ENCODE measurements at regions not wholly inside any gene's neighbourhood (a gene's known extent, or its start where the extent isn't known, plus 50 kb on each side); places are given as distances from the start of the nearest gene placed in this dataset.

DNA sequence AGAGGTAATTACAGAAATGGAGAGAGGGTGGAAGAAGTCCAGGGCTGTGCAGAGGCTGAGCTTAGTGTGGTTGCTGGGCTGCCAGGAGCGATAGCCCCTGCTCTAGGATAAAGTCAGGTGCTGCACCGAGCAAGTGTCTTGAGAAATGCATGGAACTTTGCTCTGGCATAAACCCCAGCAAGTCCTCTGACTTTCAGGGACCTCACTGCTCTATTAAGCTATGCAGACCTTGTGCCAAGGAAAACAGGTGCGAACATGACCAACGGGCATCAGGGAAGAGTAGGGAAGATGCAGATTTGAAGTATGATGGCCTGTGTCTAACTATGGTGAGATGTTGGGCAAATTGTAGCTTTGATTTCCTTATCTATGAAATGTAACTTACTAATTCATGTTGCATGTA, 416.8 kb downstream of the NR2F2 start:
- TF ChIP-seq CTCF (IDR thresholded peaks at IDR 0.05) = no peak
- peaks cover 11% of the 10 kb centered on the region for H3K4me1 Mint-ChIP-seq
- DNase-seq = no peak
- no peaks in the 10 kb centered on the region for H3K9me3 Mint-ChIP-seq
- no peak overlapping the region for H3K4me3 Mint-ChIP-seq
- H3K36me3 Mint-ChIP-seq (ENCODE audit: low read depth) = no peaks in the 10 kb centered on the region
- peaks cover 18% of the 10 kb centered on the region for H3K27me3 Mint-ChIP-seq (ENCODE audit: low read depth, poor library complexity)
- no peak overlapping the region for H3K27ac Mint-ChIP-seq

GRCh38 chr15:96750361-96750760, 419.9 kb downstream of the NR2F2 start:
- H3K4me1 Mint-ChIP-seq = peaks cover 11% of the 10 kb centered on the region
- no peak for DNase-seq
- H3K4me3 Mint-ChIP-seq = no peak overlapping the region
- H3K36me3 Mint-ChIP-seq (ENCODE audit: low read depth) = no peaks in the 10 kb centered on the region
- no peak overlapping the region for H3K27ac Mint-ChIP-seq
- no peak for TF ChIP-seq CTCF (IDR thresholded peaks at IDR 0.05)
- H3K27me3 Mint-ChIP-seq (ENCODE audit: low read depth, poor library complexity) = peaks cover 8% of the 10 kb centered on the region
- peaks cover 7% of the 10 kb centered on the region for H3K9me3 Mint-ChIP-seq

GRCh38 chr15:96756146-96756545, 425.6 kb downstream of the NR2F2 start:
- peaks cover 31% of the 10 kb centered on the region for H3K9me3 Mint-ChIP-seq
- H3K4me3 Mint-ChIP-seq = no peak overlapping the region
- peaks cover 3% of the 10 kb centered on the region for H3K27me3 Mint-ChIP-seq (ENCODE audit: low read depth, poor library complexity)
- no peaks in the 10 kb centered on the region for H3K4me1 Mint-ChIP-seq
- DNase-seq = no peak
- TF ChIP-seq CTCF (IDR thresholded peaks at IDR 0.05) = no peak
- no peak overlapping the region for H3K27ac Mint-ChIP-seq
- H3K36me3 Mint-ChIP-seq (ENCODE audit: low read depth) = peaks cover 5% of the 10 kb centered on the region

- Mint-ChIP-seq H3K4me1 (no peaks in the 10 kb centered on the region), H3K36me3 (ENCODE audit: low read depth) (peaks cover 5% of the 10 kb centered on the region), H3K27me3 (ENCODE audit: low read depth, poor library complexity) (peaks cover 6% of the 10 kb centered on the region), H3K9me3 (peaks cover 31% of the 10 kb centered on the region), H3K4me3 (no peak overlapping the region), H3K27ac (no peak overlapping the region)
- no peak for DNase-seq
- TF ChIP-seq CTCF (IDR thresholded peaks at IDR 0.05) = no peak
Observed at GRCh38 chr15:96756656-96757055, 426.2 kb downstream of the NR2F2 start.

GRCh38 chr15:96762566-96762965, 432.1 kb downstream of the NR2F2 start:
- no peak for TF ChIP-seq CTCF (IDR thresholded peaks at IDR 0.05)
- H3K9me3 Mint-ChIP-seq = peaks cover 21% of the 10 kb centered on the region
- H3K4me3 Mint-ChIP-seq = no peak overlapping the region
- H3K4me1 Mint-ChIP-seq = peaks cover 4% of the 10 kb centered on the region
- peaks cover 13% of the 10 kb centered on the region for H3K27me3 Mint-ChIP-seq (ENCODE audit: low read depth, poor library complexity)
- no peak overlapping the region for H3K27ac Mint-ChIP-seq
- H3K36me3 Mint-ChIP-seq (ENCODE audit: low read depth) = peaks cover 1% of the 10 kb centered on the region
- no peak for DNase-seq

DNA sequence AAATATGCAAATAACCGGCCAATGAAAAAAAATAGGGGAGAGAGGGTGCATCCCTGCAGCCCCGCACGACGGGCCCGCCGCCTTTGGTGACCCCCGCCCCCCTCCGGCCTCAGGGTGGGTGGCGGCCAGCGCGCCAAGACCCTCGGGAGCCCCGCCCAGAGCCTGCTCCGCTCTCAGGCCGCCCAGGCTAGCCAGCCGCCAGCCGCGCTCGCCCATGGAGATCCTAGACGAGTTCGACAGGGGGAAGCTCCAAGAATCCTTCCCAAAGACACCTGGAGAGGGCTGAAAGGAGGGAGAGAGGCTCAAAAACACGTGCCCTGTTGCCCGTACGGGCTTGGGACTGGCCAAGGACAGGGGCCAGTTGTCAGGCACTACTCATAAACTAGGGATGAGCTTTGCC, 434.0 kb downstream of the NR2F2 start:
- Mint-ChIP-seq H3K36me3 (ENCODE audit: low read depth) (no peaks in the 10 kb centered on the region), H3K9me3 (peaks cover 7% of the 10 kb centered on the region), H3K27ac (no peak overlapping the region), H3K4me1 (peaks cover 18% of the 10 kb centered on the region), H3K27me3 (ENCODE audit: low read depth, poor library complexity) (peaks cover 13% of the 10 kb centered on the region), H3K4me3 (no peak overlapping the region)
- no peak for TF ChIP-seq CTCF (IDR thresholded peaks at IDR 0.05)
- DNase-seq = no peak
